Uterus (tissue), 2 donors: ENCODE measurements at regions not wholly inside any gene's neighbourhood (a gene's known extent, or its start where the extent isn't known, plus 50 kb on each side); places are given as distances from the start of the nearest gene placed in this dataset.

ENCODE experiments used
- POLR2A ChIP-seq, 2 donors: fragments of 450-650 bp; IDR thresholded peaks; one replicate each; pipeline ENCODE4 v1.6.1; 2016; ENCODE audit warnings: antibody characterized with exemption in 2 of 2, mild to moderate bottlenecking in 1 of 2, moderate library complexity in 1 of 2
- TF ChIP-seq, protein P1 (sequence below), 4 experiments: fragments of 200-600 bp in 2 of 4; fragments of 450-650 bp in 2 of 4; sonication (generic) in 2 of 4; IDR thresholded peaks; one replicate each; pipeline ENCODE4 v1.5.1; 2016 to 2019; ENCODE audit warnings: antibody characterized with exemption in 4 of 4, mild to moderate bottlenecking in 2 of 4, moderate library complexity in 1 of 4

DNA sequence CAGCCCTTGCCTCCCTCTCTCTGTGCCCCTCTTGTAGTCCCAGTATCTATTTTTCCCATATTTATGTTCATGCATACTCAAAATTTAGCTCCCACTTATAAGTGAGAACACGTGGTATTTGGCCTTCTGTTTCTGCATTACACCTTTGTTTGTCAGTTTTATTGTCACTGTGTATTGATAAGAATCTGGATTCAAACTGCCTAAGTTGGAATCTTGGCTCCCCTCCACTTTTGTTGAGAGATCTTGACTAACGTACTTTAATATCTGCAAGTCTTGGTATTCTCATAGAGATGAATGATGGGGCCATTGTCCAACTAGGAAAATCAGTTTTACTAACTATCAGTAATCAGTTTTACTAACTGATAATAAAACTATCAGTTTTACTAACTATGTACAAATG is 87.8 kb upstream of the PRMT6 start:
- no peak for TF ChIP-seq POLR2A (IDR thresholded peaks at IDR 0.05)
- TF ChIP-seq, protein P1, sequence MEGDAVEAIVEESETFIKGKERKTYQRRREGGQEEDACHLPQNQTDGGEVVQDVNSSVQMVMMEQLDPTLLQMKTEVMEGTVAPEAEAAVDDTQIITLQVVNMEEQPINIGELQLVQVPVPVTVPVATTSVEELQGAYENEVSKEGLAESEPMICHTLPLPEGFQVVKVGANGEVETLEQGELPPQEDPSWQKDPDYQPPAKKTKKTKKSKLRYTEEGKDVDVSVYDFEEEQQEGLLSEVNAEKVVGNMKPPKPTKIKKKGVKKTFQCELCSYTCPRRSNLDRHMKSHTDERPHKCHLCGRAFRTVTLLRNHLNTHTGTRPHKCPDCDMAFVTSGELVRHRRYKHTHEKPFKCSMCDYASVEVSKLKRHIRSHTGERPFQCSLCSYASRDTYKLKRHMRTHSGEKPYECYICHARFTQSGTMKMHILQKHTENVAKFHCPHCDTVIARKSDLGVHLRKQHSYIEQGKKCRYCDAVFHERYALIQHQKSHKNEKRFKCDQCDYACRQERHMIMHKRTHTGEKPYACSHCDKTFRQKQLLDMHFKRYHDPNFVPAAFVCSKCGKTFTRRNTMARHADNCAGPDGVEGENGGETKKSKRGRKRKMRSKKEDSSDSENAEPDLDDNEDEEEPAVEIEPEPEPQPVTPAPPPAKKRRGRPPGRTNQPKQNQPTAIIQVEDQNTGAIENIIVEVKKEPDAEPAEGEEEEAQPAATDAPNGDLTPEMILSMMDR (IDR thresholded peaks at IDR 0.05) = no peak
